ENCODE measurements at regions not wholly inside any gene's neighbourhood (a gene's known extent, or its start where the extent isn't known, plus 50 kb on each side); places are given as distances from the start of the nearest gene placed in this dataset.

GRCh38 chr17:71068408-71068750 is 899.0 kb downstream of the KCNJ2 start (continued):
- no peak for TF ChIP-seq ATF2 (CRISPR knock-in tag; IDR thresholded peaks at IDR 0.05; ENCODE audit: borderline replicate concordance, low read depth)
- no peak for TF ChIP-seq ZNF416 (CRISPR knock-in tag; IDR thresholded peaks at IDR 0.05)
- no peak for TF ChIP-seq E2F4 (CRISPR knock-in tag; IDR thresholded peaks at IDR 0.05; ENCODE audit: borderline replicate concordance, low read depth)
- TF ChIP-seq ZMAT4 (CRISPR knock-in tag; IDR thresholded peaks at IDR 0.05): no peak
- TF ChIP-seq NFYB (CRISPR knock-in tag; conservative IDR thresholded peaks at IDR 0.05; ENCODE audit: low read depth): no peak
- TF ChIP-seq RELA (CRISPR knock-in tag; IDR thresholded peaks at IDR 0.05; ENCODE audit: borderline replicate concordance): no peak

GRCh38 chr17:71071041-71071440 is 901.7 kb downstream of the KCNJ2 start:
- no peak for TF ChIP-seq NR2C2 (CRISPR knock-in tag; IDR thresholded peaks at IDR 0.05)
- no peak for TF ChIP-seq TCF7 (CRISPR knock-in tag; IDR thresholded peaks at IDR 0.05; ENCODE audit: low read depth)
- TF ChIP-seq CBFB (CRISPR knock-in tag; IDR thresholded peaks at IDR 0.05; ENCODE audit: low read depth): no peak
- TF ChIP-seq AR (CRISPR knock-in tag; IDR thresholded peaks at IDR 0.05): no peak
- no peak for TF ChIP-seq HMGXB4 (CRISPR knock-in tag; IDR thresholded peaks at IDR 0.05)
- TF ChIP-seq ZNF232 (CRISPR knock-in tag; IDR thresholded peaks at IDR 0.05): no peak
- TF ChIP-seq SMAD4 (CRISPR knock-in tag; IDR thresholded peaks at IDR 0.05): no peak
- no peak for TF ChIP-seq ZNF138 (CRISPR knock-in tag; conservative IDR thresholded peaks at IDR 0.05)
- TF ChIP-seq ZNF121 (CRISPR knock-in tag; IDR thresholded peaks at IDR 0.05): no peak
- TF ChIP-seq IRF2 (CRISPR knock-in tag; IDR thresholded peaks at IDR 0.05; ENCODE audit: borderline replicate concordance, low read depth): no peak
- no peak for TF ChIP-seq ETV6 (CRISPR knock-in tag; IDR thresholded peaks at IDR 0.05)
- no peak for TF ChIP-seq ESRRA (CRISPR knock-in tag; IDR thresholded peaks at IDR 0.05; ENCODE audit: borderline replicate concordance)
- Mint-ChIP-seq H3K4me3 (no peak overlapping the region), H3K36me3 (no peaks in the 10 kb centered on the region), H3K9me3 (no peaks in the 10 kb centered on the region), H3K4me1 (peaks cover 4% of the 10 kb centered on the region), H3K27ac (no peak overlapping the region), H3K27me3 (ENCODE audit: low read depth) (no peaks in the 10 kb centered on the region)
- DNase-seq (ENCODE audit: low spot score) (no peak), ATAC-seq (no peak)
- CTCF ChIA-PET: no interaction called here
- POLR2A ChIA-PET: no interaction called here

GRCh38 chr17:71071837-71072236 is 902.5 kb downstream of the KCNJ2 start:
- no peak overlapping the region for H3K27ac Mint-ChIP-seq
- H3K9me3 Mint-ChIP-seq: no peaks in the 10 kb centered on the region
- peaks cover 4% of the 10 kb centered on the region for H3K4me1 Mint-ChIP-seq
- ATAC-seq (no peak), DNase-seq (ENCODE audit: low spot score) (no peak)
- ChIA-PET POLR2A (no interaction called here), CTCF (no interaction called here)
- no peaks in the 10 kb centered on the region for H3K36me3 Mint-ChIP-seq
- no peaks in the 10 kb centered on the region for H3K27me3 Mint-ChIP-seq (ENCODE audit: low read depth)
- no peak overlapping the region for H3K4me3 Mint-ChIP-seq
- TF ChIP-seq SMAD3 (CRISPR knock-in tag; IDR thresholded peaks at IDR 0.05; ENCODE audit: borderline replicate concordance) (no peak), NFATC4 (CRISPR knock-in tag; IDR thresholded peaks at IDR 0.05) (no peak), PRDM15 (CRISPR knock-in tag; IDR thresholded peaks at IDR 0.05) (no peak), RELA (CRISPR knock-in tag; IDR thresholded peaks at IDR 0.05; ENCODE audit: borderline replicate concordance) (no peak), ZBTB43 (CRISPR knock-in tag; IDR thresholded peaks at IDR 0.05) (no peak), SMAD4 (CRISPR knock-in tag; IDR thresholded peaks at IDR 0.05) (no peak), GABPB1 (CRISPR knock-in tag; IDR thresholded peaks at IDR 0.05) (no peak)
